SK-N-SH (cell line): ENCODE measurements at regions not wholly inside any gene's neighbourhood (a gene's known extent, or its start where the extent isn't known, plus 50 kb on each side); places are given as distances from the start of the nearest gene placed in this dataset.

ENCODE experiments used
- EP300 ChIP-seq, 2 experiments: IDR thresholded peaks; 2 replicates each; pipeline versions ENCODE4 v1.4.0 to v1.6.1; 2012; ENCODE audit warnings: borderline replicate concordance in 1 of 2, low read depth in 1 of 2, low read length in 1 of 2
- FOSL2 ChIP-seq: IDR thresholded peaks from 2 replicates; pipeline ENCODE4 v1.4.0; 2012; ENCODE audit warnings: low read depth, mild to moderate bottlenecking, moderate library complexity, borderline replicate concordance
- GABPA ChIP-seq: IDR thresholded peaks from 2 replicates; pipeline ENCODE4 v1.4.0; 2012; ENCODE audit warnings: low read depth, mild to moderate bottlenecking
- POLR2AphosphoS5 ChIP-seq: IDR thresholded peaks from 2 replicates; pipeline ENCODE4 v1.6.1; 2012; ENCODE audit warnings: low read depth, low read length
- TF ChIP-seq, protein P1 (sequence below): fragments of 200-600 bp; sonication (generic); IDR thresholded peaks from 2 replicates; pipeline ENCODE4 v1.6.1; 2017; ENCODE audit warnings: antibody characterized with exemption, mild to moderate bottlenecking, moderate library complexity

DNA sequence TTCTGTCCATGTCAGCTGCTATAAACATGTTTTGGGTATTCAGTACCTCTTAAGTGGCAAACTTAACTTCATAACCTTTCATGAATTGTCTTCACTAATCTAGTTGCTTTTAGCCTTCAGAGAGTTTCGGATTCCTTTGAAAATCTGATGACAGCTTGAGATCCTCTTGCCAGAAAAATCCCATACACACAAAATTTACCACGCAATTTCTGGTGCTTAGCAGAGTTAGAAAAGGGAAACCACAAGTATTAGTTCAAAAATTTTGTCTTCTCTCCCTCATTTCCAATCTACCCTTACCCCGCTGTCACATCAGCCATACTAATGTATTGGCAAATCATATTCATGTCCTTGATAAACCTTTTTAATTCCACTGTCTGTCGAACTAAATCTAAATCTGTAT, 72.7 kb upstream of the TMEM106B start:
- no peak for TF ChIP-seq POLR2AphosphoS5
- no peak for TF ChIP-seq FOSL2
- TF ChIP-seq, protein P1, sequence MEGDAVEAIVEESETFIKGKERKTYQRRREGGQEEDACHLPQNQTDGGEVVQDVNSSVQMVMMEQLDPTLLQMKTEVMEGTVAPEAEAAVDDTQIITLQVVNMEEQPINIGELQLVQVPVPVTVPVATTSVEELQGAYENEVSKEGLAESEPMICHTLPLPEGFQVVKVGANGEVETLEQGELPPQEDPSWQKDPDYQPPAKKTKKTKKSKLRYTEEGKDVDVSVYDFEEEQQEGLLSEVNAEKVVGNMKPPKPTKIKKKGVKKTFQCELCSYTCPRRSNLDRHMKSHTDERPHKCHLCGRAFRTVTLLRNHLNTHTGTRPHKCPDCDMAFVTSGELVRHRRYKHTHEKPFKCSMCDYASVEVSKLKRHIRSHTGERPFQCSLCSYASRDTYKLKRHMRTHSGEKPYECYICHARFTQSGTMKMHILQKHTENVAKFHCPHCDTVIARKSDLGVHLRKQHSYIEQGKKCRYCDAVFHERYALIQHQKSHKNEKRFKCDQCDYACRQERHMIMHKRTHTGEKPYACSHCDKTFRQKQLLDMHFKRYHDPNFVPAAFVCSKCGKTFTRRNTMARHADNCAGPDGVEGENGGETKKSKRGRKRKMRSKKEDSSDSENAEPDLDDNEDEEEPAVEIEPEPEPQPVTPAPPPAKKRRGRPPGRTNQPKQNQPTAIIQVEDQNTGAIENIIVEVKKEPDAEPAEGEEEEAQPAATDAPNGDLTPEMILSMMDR: no peak
- TF ChIP-seq EP300 (IDR thresholded peaks at IDR 0.05; ENCODE audit: borderline replicate concordance in 1 of 2, low read depth in 1 of 2, low read length in 1 of 2): no peak
- TF ChIP-seq GABPA: no peak
